Natural killer cell (primary cell): ENCODE measurements at regions not wholly inside any gene's neighbourhood (a gene's known extent, or its start where the extent isn't known, plus 50 kb on each side); places are given as distances from the start of the nearest gene placed in this dataset.

Source experiments
- ATAC-seq, 3 donors: fragments of 150-1000 bp in 2 of 3; fragments of 200-7000 bp in 1 of 3; cut with Tn5 transposase; 1 replicate in 1 of 3; 2 replicates in 2 of 3; pipeline ENCODE4 v1.10.0; 2021; ENCODE audit warnings: mild to moderate bottlenecking in 2 of 3, moderate library complexity in 2 of 3
- DNase-seq, 2 donors: peaks; one replicate each; pipeline versions ENCODE4 v3.0.0 to v3.0.0-alpha.2; 2013 to 2021; ENCODE audit warnings: mixed read lengths in 1 of 2
- H3K27ac ChIP-seq: one replicate; pipeline ENCODE4 v1.5.1; 2013; ENCODE audit warnings: mild to moderate bottlenecking, low read length
- H3K27me3 ChIP-seq: one replicate; pipeline ENCODE4 v1.6.1; 2013; ENCODE audit warnings: low read length; ENCODE audit not compliant: control insufficient read depth, insufficient read depth
- H3K36me3 ChIP-seq: one replicate; pipeline ENCODE4 v1.6.1; 2013; ENCODE audit warnings: low read length; ENCODE audit not compliant: control insufficient read depth, insufficient read depth
- H3K4me1 ChIP-seq: one replicate; pipeline ENCODE4 v1.6.1; 2013; ENCODE audit warnings: low read length; ENCODE audit not compliant: control insufficient read depth, insufficient read depth
- H3K4me3 ChIP-seq: one replicate; pipeline ENCODE4 v1.5.1; 2013; ENCODE audit warnings: low read length
- H3K9me3 ChIP-seq: one replicate; pipeline ENCODE4 v1.6.1; 2013; ENCODE audit warnings: low read length; ENCODE audit not compliant: control insufficient read depth, insufficient read depth
- H3K27ac Mint-ChIP-seq, 2 donors: one replicate each; pipeline ENCODE4 v1.8.0; 2022; ENCODE audit warnings: mild to moderate bottlenecking in 2 of 2, mixed read lengths in 2 of 2, moderate library complexity in 1 of 2
- H3K27me3 Mint-ChIP-seq, 2 donors: one replicate each; pipeline ENCODE4 v1.8.0; 2022; ENCODE audit warnings: low read depth in 2 of 2, mixed read lengths in 2 of 2
- H3K36me3 Mint-ChIP-seq: one replicate; pipeline ENCODE4 v1.8.0; 2022; ENCODE audit warnings: mixed read lengths
- H3K4me1 Mint-ChIP-seq, 2 donors: one replicate each; pipeline ENCODE4 v1.8.0; 2022; ENCODE audit warnings: mixed read lengths in 2 of 2
- H3K4me3 Mint-ChIP-seq: one replicate; pipeline ENCODE4 v1.8.0; 2022; ENCODE audit warnings: mild to moderate bottlenecking, moderate library complexity, mixed read lengths
- H3K9me3 Mint-ChIP-seq, 2 donors: one replicate each; pipeline ENCODE4 v1.8.0; 2022; ENCODE audit warnings: mixed read lengths in 2 of 2
- WGBS: methylation state at CpG from one replicate; pipeline ENCODE4 v1.1.7; 2013; ENCODE audit warnings: missing lambda C conversion rate; ENCODE audit not compliant: insufficient coverage; 5-methylcytosine and 5-hydroxymethylcytosine counted together
- intact Hi-C: fragments of 100-400 bp; cut with micrococcal nuclease; formaldehyde crosslinking; loops from one replicate; pipeline ENCODE4 v1.14.2; 2022
- TF ChIP-seq, protein P1 (sequence below): fragments of 200-600 bp; IDR thresholded peaks from one replicate; pipeline ENCODE4 v1.8.0; 2022; ENCODE audit warnings: antibody characterized with exemption

DNA sequence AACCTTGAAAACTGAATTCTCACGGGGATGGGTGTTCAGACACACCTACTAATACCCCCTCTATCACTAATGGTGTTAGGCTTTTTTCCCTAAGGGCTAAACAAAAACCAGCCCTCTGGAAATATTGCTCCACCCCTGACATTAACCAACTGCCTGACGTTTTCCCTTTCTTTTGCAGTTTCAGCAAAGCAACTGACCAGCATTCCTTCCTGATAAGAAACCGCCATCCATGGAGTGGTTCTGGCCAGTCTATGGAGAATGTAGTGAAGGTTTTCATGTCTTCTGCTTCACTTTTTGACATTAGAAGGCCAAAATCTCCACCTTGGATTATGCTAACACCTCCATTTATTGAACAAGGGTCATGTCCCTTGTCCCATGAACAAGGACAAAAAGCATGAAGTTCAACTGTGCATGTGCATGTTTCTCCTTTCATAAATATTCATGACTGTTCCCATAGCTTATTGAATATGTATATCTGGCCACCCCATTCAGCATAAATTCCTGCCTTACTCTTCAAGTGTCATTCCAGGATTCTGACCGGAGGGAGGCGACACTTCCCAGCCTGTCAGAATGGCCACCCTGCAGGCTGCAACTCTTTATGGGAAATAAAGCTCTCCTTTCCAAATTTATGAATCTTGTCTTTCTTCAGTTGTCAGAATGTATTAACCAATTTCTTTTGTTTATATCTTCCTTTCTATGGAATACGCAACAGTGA is 314.3 kb downstream of the HHIPL2 start:
- H3K27ac ChIP-seq, result no peak overlapping the region
- TF ChIP-seq, protein P1, sequence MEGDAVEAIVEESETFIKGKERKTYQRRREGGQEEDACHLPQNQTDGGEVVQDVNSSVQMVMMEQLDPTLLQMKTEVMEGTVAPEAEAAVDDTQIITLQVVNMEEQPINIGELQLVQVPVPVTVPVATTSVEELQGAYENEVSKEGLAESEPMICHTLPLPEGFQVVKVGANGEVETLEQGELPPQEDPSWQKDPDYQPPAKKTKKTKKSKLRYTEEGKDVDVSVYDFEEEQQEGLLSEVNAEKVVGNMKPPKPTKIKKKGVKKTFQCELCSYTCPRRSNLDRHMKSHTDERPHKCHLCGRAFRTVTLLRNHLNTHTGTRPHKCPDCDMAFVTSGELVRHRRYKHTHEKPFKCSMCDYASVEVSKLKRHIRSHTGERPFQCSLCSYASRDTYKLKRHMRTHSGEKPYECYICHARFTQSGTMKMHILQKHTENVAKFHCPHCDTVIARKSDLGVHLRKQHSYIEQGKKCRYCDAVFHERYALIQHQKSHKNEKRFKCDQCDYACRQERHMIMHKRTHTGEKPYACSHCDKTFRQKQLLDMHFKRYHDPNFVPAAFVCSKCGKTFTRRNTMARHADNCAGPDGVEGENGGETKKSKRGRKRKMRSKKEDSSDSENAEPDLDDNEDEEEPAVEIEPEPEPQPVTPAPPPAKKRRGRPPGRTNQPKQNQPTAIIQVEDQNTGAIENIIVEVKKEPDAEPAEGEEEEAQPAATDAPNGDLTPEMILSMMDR, result no peak
- Mint-ChIP-seq H3K27ac (no peak overlapping the region), H3K4me3 (no peak overlapping the region), H3K9me3 (no peaks in the 10 kb centered on the region), H3K27me3 (peaks cover 6 to 17% of the 10 kb centered on the region in 2 donors), H3K4me1 (no peaks in the 10 kb centered on the region), H3K36me3 (no peaks in the 10 kb centered on the region)
- DNase-seq (no peak), ATAC-seq (no peak)
- H3K4me1 ChIP-seq, result no peaks in the 10 kb centered on the region
- H3K27me3 ChIP-seq, result no peaks in the 10 kb centered on the region
- H3K4me3 ChIP-seq, result no peak overlapping the region
- no peaks in the 10 kb centered on the region for H3K36me3 ChIP-seq
- intact Hi-C loops, result no loop called here
- 96% methylated on average over 3 of the region's 6 CpGs for WGBS
- H3K9me3 ChIP-seq, result no peaks in the 10 kb centered on the region

DNA sequence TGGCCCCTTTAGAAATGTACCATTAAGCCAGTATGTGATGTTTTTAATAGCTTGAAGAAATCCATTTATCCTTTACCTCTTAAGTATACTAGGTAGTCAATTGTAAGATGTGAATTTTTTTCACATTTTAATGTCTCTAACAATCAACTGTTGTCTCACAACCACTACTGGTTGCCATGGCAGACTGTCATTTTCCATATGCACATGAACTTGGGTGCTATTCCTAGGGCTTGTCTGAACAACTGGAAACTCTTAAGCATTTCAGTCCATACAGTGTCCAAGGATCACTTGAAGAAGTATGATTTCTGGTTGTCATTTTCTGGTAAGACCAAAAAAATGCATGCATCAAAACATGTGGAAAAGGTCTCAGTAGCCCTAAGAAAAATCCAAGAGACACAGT is 315.1 kb downstream of the HHIPL2 start:
- Histone ChIP-seq H3K4me3 (no peak overlapping the region), H3K27ac (no peak overlapping the region), H3K27me3 (no peaks in the 10 kb centered on the region), H3K36me3 (no peaks in the 10 kb centered on the region), H3K4me1 (no peaks in the 10 kb centered on the region), H3K9me3 (no peaks in the 10 kb centered on the region)
- peaks cover 7 to 17% of the 10 kb centered on the region in 2 donors for H3K27me3 Mint-ChIP-seq
- H3K36me3 Mint-ChIP-seq, result no peaks in the 10 kb centered on the region
- H3K4me1 Mint-ChIP-seq, result no peaks in the 10 kb centered on the region
- ATAC-seq (no peak), DNase-seq (no peak)
- intact Hi-C loops, result no loop called here
- TF ChIP-seq, protein P1, result no peak
- H3K4me3 Mint-ChIP-seq, result no peak overlapping the region
- H3K9me3 Mint-ChIP-seq, result no peaks in the 10 kb centered on the region
- H3K27ac Mint-ChIP-seq, result no peak overlapping the region

DNA sequence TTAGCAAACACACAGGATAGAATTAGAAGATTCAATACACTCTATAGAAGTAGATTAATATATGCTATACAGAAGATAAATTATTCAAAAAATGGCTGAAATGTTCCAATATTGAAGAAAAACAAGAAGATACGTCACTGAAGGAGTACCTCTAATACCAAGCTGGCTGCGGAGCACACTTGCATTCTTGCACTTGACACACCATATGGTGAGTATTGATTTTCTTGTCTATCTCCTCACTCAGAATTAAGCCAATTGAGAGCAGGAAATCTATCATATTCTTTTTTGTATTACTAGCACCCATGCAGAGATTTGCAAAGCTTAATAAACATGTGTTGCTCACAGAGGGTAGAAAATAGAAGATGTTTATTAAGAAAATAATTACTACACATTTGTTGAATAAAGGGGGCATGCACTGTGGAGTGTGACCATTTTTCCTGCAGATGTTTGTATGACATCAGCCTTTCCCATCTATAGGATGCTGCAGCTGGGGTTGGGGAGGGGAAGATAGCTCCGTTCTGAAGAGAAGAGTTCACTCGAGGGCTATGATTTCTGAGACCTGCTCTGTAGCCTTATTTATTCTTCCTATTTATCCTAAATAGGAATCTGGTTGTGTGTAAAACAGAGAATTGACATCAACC is 318.1 kb downstream of the HHIPL2 start:
- intact Hi-C loops, result no loop called here
- Histone ChIP-seq H3K27ac (no peak overlapping the region), H3K9me3 (no peaks in the 10 kb centered on the region), H3K4me1 (no peaks in the 10 kb centered on the region), H3K36me3 (no peaks in the 10 kb centered on the region), H3K4me3 (no peak overlapping the region), H3K27me3 (no peaks in the 10 kb centered on the region)
- Mint-ChIP-seq H3K27me3 (peaks cover 10 to 12% of the 10 kb centered on the region in 2 donors), H3K4me1 (no peaks in the 10 kb centered on the region), H3K27ac (no peak overlapping the region), H3K4me3 (no peak overlapping the region), H3K36me3 (no peaks in the 10 kb centered on the region), H3K9me3 (peaks cover 0 to 2% of the 10 kb centered on the region in 2 donors)
- TF ChIP-seq, protein P1, result no peak
- ATAC-seq (no peak), DNase-seq (no peak)
- 83% methylated on average over 1 of the region's 4 CpGs for WGBS

DNA sequence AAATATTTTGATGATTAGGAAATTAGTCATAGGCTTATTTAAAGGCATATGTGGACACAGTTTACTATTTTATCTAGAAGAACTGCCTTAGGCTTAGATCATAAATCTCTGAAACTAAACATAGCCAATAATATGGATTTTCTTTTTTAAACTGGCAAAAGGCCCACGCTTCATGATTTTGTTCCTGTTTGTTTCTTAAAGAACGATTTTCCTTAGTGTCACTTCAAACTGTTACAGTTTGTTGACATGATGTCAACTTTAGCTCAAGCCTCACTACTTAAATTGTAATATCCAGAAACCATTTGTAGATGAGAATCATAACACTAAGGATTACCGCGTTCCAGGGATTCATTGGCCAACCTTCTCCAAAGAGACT is 322.6 kb downstream of the HHIPL2 start:
- Histone ChIP-seq H3K27ac (no peak overlapping the region), H3K4me3 (no peak overlapping the region), H3K27me3 (no peaks in the 10 kb centered on the region), H3K36me3 (no peaks in the 10 kb centered on the region), H3K4me1 (no peaks in the 10 kb centered on the region), H3K9me3 (no peaks in the 10 kb centered on the region)
- ATAC-seq (no peak), DNase-seq (no peak)
- H3K36me3 Mint-ChIP-seq, result no peaks in the 10 kb centered on the region
- H3K4me3 Mint-ChIP-seq, result no peak overlapping the region
- intact Hi-C loops, result no loop called here
- H3K27ac Mint-ChIP-seq, result no peak overlapping the region
- TF ChIP-seq, protein P1, result no peak
- H3K27me3 Mint-ChIP-seq, result peaks cover 6 to 12% of the 10 kb centered on the region in 2 donors
- no peaks in the 10 kb centered on the region for H3K4me1 Mint-ChIP-seq
- WGBS, result 86% methylated on average over 4 of the region's 4 CpGs
- peaks cover 0 to 2% of the 10 kb centered on the region in 2 donors for H3K9me3 Mint-ChIP-seq
